Testis (tissue), 2 donors: ENCODE measurements at regions not wholly inside any gene's neighbourhood (a gene's known extent, or its start where the extent isn't known, plus 50 kb on each side); places are given as distances from the start of the nearest gene placed in this dataset.
A peak's percentile ranks its signal among the peaks of the same experiment; 100 is the strongest.

Experiments used
- POLR2A ChIP-seq: fragments of 450-650 bp; IDR thresholded peaks from one replicate; pipeline ENCODE4 v1.6.1; 2017; ENCODE audit warnings: antibody characterized with exemption, mild to moderate bottlenecking, moderate library complexity
- TF ChIP-seq, protein P1 (sequence below), 3 experiments: fragments of 450-650 bp in 2 of 3; fragments of 200-600 bp in 1 of 3; sonication (generic) in 1 of 3; IDR thresholded peaks; one replicate each; pipeline ENCODE4 v1.5.1; 2016 to 2019; ENCODE audit warnings: antibody characterized with exemption in 3 of 3, mild to moderate bottlenecking in 2 of 3, moderate library complexity in 1 of 3

GRCh38 chr21:17679002-17679600 lies 66.4 kb upstream of the BTG3 start:
- TF ChIP-seq, protein P1, sequence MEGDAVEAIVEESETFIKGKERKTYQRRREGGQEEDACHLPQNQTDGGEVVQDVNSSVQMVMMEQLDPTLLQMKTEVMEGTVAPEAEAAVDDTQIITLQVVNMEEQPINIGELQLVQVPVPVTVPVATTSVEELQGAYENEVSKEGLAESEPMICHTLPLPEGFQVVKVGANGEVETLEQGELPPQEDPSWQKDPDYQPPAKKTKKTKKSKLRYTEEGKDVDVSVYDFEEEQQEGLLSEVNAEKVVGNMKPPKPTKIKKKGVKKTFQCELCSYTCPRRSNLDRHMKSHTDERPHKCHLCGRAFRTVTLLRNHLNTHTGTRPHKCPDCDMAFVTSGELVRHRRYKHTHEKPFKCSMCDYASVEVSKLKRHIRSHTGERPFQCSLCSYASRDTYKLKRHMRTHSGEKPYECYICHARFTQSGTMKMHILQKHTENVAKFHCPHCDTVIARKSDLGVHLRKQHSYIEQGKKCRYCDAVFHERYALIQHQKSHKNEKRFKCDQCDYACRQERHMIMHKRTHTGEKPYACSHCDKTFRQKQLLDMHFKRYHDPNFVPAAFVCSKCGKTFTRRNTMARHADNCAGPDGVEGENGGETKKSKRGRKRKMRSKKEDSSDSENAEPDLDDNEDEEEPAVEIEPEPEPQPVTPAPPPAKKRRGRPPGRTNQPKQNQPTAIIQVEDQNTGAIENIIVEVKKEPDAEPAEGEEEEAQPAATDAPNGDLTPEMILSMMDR (IDR thresholded peaks at IDR 0.05): peak; percentile 75 to 81 (median 81)
- no peak for TF ChIP-seq POLR2A
